ENCODE measurements at regions not wholly inside any gene's neighbourhood (a gene's known extent, or its start where the extent isn't known, plus 50 kb on each side); places are given as distances from the start of the nearest gene placed in this dataset.

GRCh38 chr17:55978578-55978977 lies 174.7 kb upstream of the ANKFN1 start:
- no peak for TF ChIP-seq CTCF (IDR thresholded peaks at IDR 0.05)
- no peak for TF ChIP-seq SP1 (CRISPR knock-in tag; conservative IDR thresholded peaks at IDR 0.05)
- TF ChIP-seq NFYB (CRISPR knock-in tag; conservative IDR thresholded peaks at IDR 0.05; ENCODE audit: low read depth), result no peak
- TF ChIP-seq ATF6 (CRISPR knock-in tag; IDR thresholded peaks at IDR 0.05), result no peak
- TF ChIP-seq FOXP1 (CRISPR knock-in tag; IDR thresholded peaks at IDR 0.05; ENCODE audit: borderline replicate concordance), result no peak
- TF ChIP-seq IRF2 (CRISPR knock-in tag; IDR thresholded peaks at IDR 0.05; ENCODE audit: borderline replicate concordance, low read depth), result no peak
- no peak for TF ChIP-seq IRF1 (CRISPR knock-in tag; IDR thresholded peaks at IDR 0.05)
- no peak for TF ChIP-seq FOXK1 (CRISPR knock-in tag; IDR thresholded peaks at IDR 0.05)
- no peak for TF ChIP-seq E2F4 (CRISPR knock-in tag; IDR thresholded peaks at IDR 0.05; ENCODE audit: borderline replicate concordance, low read depth)
- no peak for TF ChIP-seq USF2 (CRISPR knock-in tag; IDR thresholded peaks at IDR 0.05)
